Activated T-cell treated with anti-CD3 and anti-CD28 coated beads, Interleukin-2, amount 50 U/mL, for 4 hours (primary cell): ENCODE measurements at regions not wholly inside any gene's neighbourhood (a gene's known extent, or its start where the extent isn't known, plus 50 kb on each side); places are given as distances from the start of the nearest gene placed in this dataset.
"Not testable (repeated sequence)": the region's sequence is repeated elsewhere in the genome, so short reads cannot be mapped to it uniquely, and the experiment has no call there.

Experiments used
- ATAC-seq, 2 donors: fragments of 200-7000 bp; cut with Tn5 transposase; one replicate each; pipeline ENCODE4 v1.10.0; 2021
- DNase-seq: peaks from one replicate; pipeline ENCODE4 v3.0.0-alpha.2; 2020
- H3K27me3 Mint-ChIP-seq: one replicate; pipeline ENCODE4 v1.8.0; 2021; ENCODE audit warnings: low read depth, mixed read lengths
- H3K36me3 Mint-ChIP-seq: one replicate; pipeline ENCODE4 v1.8.0; 2022; ENCODE audit warnings: mixed read lengths; ENCODE audit not compliant: insufficient read depth
- H3K4me1 Mint-ChIP-seq: one replicate; pipeline ENCODE4 v1.8.0; 2021; ENCODE audit warnings: low read depth, mixed read lengths
- H3K4me3 Mint-ChIP-seq: one replicate; pipeline ENCODE4 v1.8.0; 2021; ENCODE audit warnings: mild to moderate bottlenecking, moderate library complexity, mixed read lengths
- H3K9me3 Mint-ChIP-seq: one replicate; pipeline ENCODE4 v1.8.0; 2021; ENCODE audit warnings: mixed read lengths

GRCh38 chr4:8689741-8690140, 97.2 kb downstream of the CPZ start:
- peaks cover 6% of the 10 kb centered on the region for H3K27me3 Mint-ChIP-seq

GRCh38 chr4:8688908-8689445, 96.4 kb downstream of the CPZ start:
- no peaks in the 10 kb centered on the region for H3K4me1 Mint-ChIP-seq
- H3K9me3 Mint-ChIP-seq: peaks cover 4% of the 10 kb centered on the region
- ATAC-seq: no peak
- H3K4me3 Mint-ChIP-seq: no peak overlapping the region
- no peak for DNase-seq
- peaks cover 9% of the 10 kb centered on the region for H3K27me3 Mint-ChIP-seq
- no peaks in the 10 kb centered on the region for H3K36me3 Mint-ChIP-seq

More at GRCh38 chr4:8689741-8690140, 97.2 kb downstream of the CPZ start:
- no peaks in the 10 kb centered on the region for H3K4me1 Mint-ChIP-seq
- no peak overlapping the region for H3K4me3 Mint-ChIP-seq
- ATAC-seq (no peak), DNase-seq (no peak)
- H3K36me3 Mint-ChIP-seq: no peaks in the 10 kb centered on the region
- H3K9me3 Mint-ChIP-seq: peaks cover 4% of the 10 kb centered on the region

- no peaks in the 10 kb centered on the region for H3K4me1 Mint-ChIP-seq
- DNase-seq (no peak), ATAC-seq (no peak)
- peaks cover 10% of the 10 kb centered on the region for H3K27me3 Mint-ChIP-seq
- peaks cover 4% of the 10 kb centered on the region for H3K9me3 Mint-ChIP-seq
- no peaks in the 10 kb centered on the region for H3K36me3 Mint-ChIP-seq
- no peak overlapping the region for H3K4me3 Mint-ChIP-seq
Measured at GRCh38 chr4:8688041-8688907, 95.7 kb downstream of the CPZ start.

- Mint-ChIP-seq H3K4me1 (no peaks in the 10 kb centered on the region), H3K36me3 (no peaks in the 10 kb centered on the region), H3K4me3 (no peak overlapping the region), H3K9me3 (no peaks in the 10 kb centered on the region), H3K27me3 (peaks cover 10% of the 10 kb centered on the region)
- DNase-seq (no peak), ATAC-seq (no peak)
Measured at GRCh38 chr4:8687083-8687482, 94.5 kb downstream of the CPZ start.

DNA sequence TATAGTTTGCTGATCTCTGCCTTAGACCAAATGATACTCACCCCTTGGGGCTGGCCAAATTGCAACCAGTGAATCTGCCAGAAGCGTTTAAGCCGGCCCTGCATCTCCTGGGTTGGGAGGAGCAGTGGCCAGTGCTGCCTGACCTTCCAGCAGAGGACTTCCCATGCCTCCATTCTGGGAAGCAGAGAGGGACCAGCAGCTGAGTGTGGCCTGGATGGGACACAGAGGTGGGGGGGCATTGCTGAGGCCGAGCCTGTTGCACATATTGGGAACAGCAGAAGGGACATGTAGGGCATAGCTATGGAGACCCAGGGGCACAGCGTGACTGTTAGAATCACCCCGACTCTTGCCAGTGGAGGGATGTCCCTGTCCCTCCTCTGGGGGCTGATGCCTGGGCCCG, 93.3 kb downstream of the CPZ start:
- DNase-seq (no peak), ATAC-seq (no peak)
- Mint-ChIP-seq H3K4me3 (no peak overlapping the region), H3K9me3 (no peaks in the 10 kb centered on the region), H3K4me1 (no peaks in the 10 kb centered on the region), H3K27me3 (peaks cover 10% of the 10 kb centered on the region), H3K36me3 (no peaks in the 10 kb centered on the region)

GRCh38 chr4:8683462-8683861, 90.9 kb downstream of the CPZ start:
- no peak for DNase-seq
- Mint-ChIP-seq H3K4me3 (no peak overlapping the region), H3K9me3 (no peaks in the 10 kb centered on the region), H3K4me1 (no peaks in the 10 kb centered on the region), H3K27me3 (peaks cover 4% of the 10 kb centered on the region), H3K36me3 (no peaks in the 10 kb centered on the region)
- ATAC-seq: no peak

- Mint-ChIP-seq H3K4me1 (no peaks in the 10 kb centered on the region), H3K36me3 (no peaks in the 10 kb centered on the region), H3K27me3 (peaks cover 4% of the 10 kb centered on the region), H3K9me3 (no peaks in the 10 kb centered on the region), H3K4me3 (no peak overlapping the region)
- ATAC-seq: no peak
- DNase-seq: no peak
Measured at GRCh38 chr4:8682725-8683124, 90.2 kb downstream of the CPZ start.

GRCh38 chr4:8682296-8682695, 89.7 kb downstream of the CPZ start:
- DNase-seq (no peak), ATAC-seq (no peak)
- H3K36me3 Mint-ChIP-seq: no peaks in the 10 kb centered on the region
- peaks cover 4% of the 10 kb centered on the region for H3K27me3 Mint-ChIP-seq
- no peak overlapping the region for H3K4me3 Mint-ChIP-seq
- no peaks in the 10 kb centered on the region for H3K4me1 Mint-ChIP-seq
- H3K9me3 Mint-ChIP-seq: no peaks in the 10 kb centered on the region

- peaks cover 4% of the 10 kb centered on the region for H3K27me3 Mint-ChIP-seq
- H3K4me1 Mint-ChIP-seq: no peaks in the 10 kb centered on the region
- H3K4me3 Mint-ChIP-seq: no peak overlapping the region
- DNase-seq (no peak), ATAC-seq (no peak)
- H3K36me3 Mint-ChIP-seq: no peaks in the 10 kb centered on the region
- no peaks in the 10 kb centered on the region for H3K9me3 Mint-ChIP-seq
Measured at GRCh38 chr4:8681391-8681790, 88.8 kb downstream of the CPZ start.

- H3K4me1 Mint-ChIP-seq: no peaks in the 10 kb centered on the region
- H3K36me3 Mint-ChIP-seq: no peaks in the 10 kb centered on the region
- no peak overlapping the region for H3K4me3 Mint-ChIP-seq
- no peaks in the 10 kb centered on the region for H3K9me3 Mint-ChIP-seq
- no peak for ATAC-seq
- peaks cover 2% of the 10 kb centered on the region for H3K27me3 Mint-ChIP-seq
- no peak for DNase-seq
Measured at GRCh38 chr4:8679032-8679431, 86.5 kb downstream of the CPZ start.

DNA sequence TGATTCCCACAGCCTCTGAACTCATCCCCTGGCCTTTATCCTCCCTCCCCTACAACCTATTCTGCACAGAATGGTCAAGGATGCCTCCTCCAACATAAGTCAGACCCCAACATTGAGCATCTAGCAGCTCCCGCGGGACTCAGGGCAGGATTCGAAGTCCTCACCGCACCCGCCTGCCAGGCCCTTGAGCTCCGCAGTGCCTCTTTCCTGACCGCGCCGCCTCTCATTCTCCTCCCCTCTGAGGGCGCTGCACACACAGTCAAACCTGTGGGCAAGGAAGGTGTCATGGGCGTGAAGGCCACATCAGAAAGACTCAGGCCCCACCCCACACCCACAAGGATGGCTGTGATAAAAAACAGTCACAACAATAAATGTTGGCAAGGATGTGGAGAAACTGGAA, 84.1 kb downstream of the CPZ start:
- DNase-seq (no peak), ATAC-seq (no peak)
- Mint-ChIP-seq H3K4me3 (no peak overlapping the region), H3K9me3 (no peaks in the 10 kb centered on the region), H3K4me1 (no peaks in the 10 kb centered on the region), H3K27me3 (no peaks in the 10 kb centered on the region), H3K36me3 (no peaks in the 10 kb centered on the region)

- no peaks in the 10 kb centered on the region for H3K27me3 Mint-ChIP-seq
- ATAC-seq: no peak
- no peaks in the 10 kb centered on the region for H3K4me1 Mint-ChIP-seq
- DNase-seq: no peak
- no peaks in the 10 kb centered on the region for H3K36me3 Mint-ChIP-seq
- H3K4me3 Mint-ChIP-seq: no peak overlapping the region
- no peaks in the 10 kb centered on the region for H3K9me3 Mint-ChIP-seq
Measured at GRCh38 chr4:8675906-8676305, 83.3 kb downstream of the CPZ start.

DNA sequence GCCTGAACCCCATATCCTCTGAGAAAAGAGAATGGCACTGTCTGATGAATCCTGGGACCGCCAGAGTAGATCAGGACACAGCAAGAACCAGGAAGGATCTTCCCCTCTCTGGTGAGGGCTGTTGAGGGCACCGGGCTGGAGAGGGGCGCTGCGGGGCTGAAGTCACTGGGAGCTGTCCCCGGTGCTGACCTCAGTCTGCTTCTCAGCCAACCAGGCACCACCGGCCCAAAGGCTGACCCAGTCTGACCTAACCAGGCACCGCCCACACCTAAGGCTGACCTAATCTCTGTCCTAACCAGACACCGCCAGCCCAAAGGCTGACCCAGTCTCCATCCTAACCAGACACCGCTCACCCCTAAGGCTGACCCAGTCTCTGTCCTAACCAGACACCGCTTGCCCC, 82.8 kb downstream of the CPZ start:
- H3K4me1 Mint-ChIP-seq: no peaks in the 10 kb centered on the region
- H3K9me3 Mint-ChIP-seq: no peaks in the 10 kb centered on the region
- no peaks in the 10 kb centered on the region for H3K36me3 Mint-ChIP-seq
- ATAC-seq (no peak), DNase-seq (no peak)
- no peaks in the 10 kb centered on the region for H3K27me3 Mint-ChIP-seq
- H3K4me3 Mint-ChIP-seq: no peak overlapping the region

GRCh38 chr4:8674311-8674885, 81.8 kb downstream of the CPZ start:
- ATAC-seq (no peak), DNase-seq (no peak)
- Mint-ChIP-seq H3K4me3 (no peak overlapping the region), H3K4me1 (no peaks in the 10 kb centered on the region), H3K27me3 (no peaks in the 10 kb centered on the region), H3K36me3 (no peaks in the 10 kb centered on the region), H3K9me3 (no peaks in the 10 kb centered on the region)

DNA sequence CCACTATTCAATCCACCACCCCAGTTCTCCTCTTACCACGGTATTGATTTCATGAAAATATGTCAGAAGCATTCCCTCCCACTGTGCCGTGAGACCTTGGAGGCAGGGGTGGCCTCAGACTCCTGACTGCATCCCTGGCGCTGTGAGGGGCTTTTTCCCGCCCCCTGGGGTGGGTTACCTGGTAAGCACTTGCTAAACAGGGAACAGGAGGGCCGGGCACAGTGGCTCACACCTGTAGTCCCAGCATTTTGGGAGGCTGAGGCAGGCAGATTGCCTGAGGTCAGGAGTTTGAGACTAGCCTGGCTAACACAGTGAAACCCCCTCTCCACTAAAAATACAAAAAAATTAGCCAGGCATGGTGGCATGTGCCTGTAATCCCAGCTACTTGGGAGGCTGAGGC, 80.5 kb downstream of the CPZ start:
- not testable (repeated sequence) for DNase-seq, H3K4me1 Mint-ChIP-seq, H3K36me3 Mint-ChIP-seq, H3K4me3 Mint-ChIP-seq, H3K27me3 Mint-ChIP-seq, ATAC-seq, H3K9me3 Mint-ChIP-seq
